Body of pancreas (tissue), 4 donors: ENCODE measurements at regions not wholly inside any gene's neighbourhood (a gene's known extent, or its start where the extent isn't known, plus 50 kb on each side); places are given as distances from the start of the nearest gene placed in this dataset.

ENCODE experiments used
- POLR2A ChIP-seq, 3 donors: fragments of 450-650 bp; IDR thresholded peaks; one replicate each; pipeline ENCODE4 v1.6.1; 2016; ENCODE audit warnings: antibody characterized with exemption in 3 of 3, mild to moderate bottlenecking in 2 of 3
- TF ChIP-seq, protein P1 (sequence below), 7 experiments: fragments of 450-650 bp in 4 of 7; fragments of 200-600 bp in 3 of 7; sonication (generic) in 3 of 7; IDR thresholded peaks; one replicate each; pipeline ENCODE4 v1.5.1; 2016 to 2019; ENCODE audit warnings: antibody characterized with exemption in 7 of 7

DNA sequence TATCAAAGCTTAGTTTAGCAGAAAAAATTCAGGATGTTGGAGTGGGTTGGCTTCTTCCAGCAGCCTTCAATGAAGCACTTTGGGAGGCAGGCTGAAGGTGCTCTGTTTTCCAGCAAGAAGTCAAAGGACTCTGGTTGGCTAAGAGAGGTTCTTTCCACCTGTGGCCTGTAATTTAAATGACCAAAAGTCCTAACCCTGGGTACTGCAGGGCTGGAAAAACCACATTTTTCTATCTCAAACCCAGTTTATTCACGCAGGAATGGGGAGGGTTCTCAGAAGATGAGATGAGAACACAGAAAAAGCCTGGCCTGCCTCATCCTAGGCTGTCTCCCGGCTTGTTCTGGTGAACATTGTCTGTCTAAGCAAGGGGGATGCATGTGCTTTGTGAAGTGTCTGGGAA, 68.6 kb upstream of the ZFHX3 start:
- TF ChIP-seq, protein P1, sequence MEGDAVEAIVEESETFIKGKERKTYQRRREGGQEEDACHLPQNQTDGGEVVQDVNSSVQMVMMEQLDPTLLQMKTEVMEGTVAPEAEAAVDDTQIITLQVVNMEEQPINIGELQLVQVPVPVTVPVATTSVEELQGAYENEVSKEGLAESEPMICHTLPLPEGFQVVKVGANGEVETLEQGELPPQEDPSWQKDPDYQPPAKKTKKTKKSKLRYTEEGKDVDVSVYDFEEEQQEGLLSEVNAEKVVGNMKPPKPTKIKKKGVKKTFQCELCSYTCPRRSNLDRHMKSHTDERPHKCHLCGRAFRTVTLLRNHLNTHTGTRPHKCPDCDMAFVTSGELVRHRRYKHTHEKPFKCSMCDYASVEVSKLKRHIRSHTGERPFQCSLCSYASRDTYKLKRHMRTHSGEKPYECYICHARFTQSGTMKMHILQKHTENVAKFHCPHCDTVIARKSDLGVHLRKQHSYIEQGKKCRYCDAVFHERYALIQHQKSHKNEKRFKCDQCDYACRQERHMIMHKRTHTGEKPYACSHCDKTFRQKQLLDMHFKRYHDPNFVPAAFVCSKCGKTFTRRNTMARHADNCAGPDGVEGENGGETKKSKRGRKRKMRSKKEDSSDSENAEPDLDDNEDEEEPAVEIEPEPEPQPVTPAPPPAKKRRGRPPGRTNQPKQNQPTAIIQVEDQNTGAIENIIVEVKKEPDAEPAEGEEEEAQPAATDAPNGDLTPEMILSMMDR (IDR thresholded peaks at IDR 0.05): no peak
- no peak for TF ChIP-seq POLR2A (IDR thresholded peaks at IDR 0.05)
